H1 (cell line): ENCODE measurements at regions not wholly inside any gene's neighbourhood (a gene's known extent, or its start where the extent isn't known, plus 50 kb on each side); places are given as distances from the start of the nearest gene placed in this dataset.

Experiments used
- CBX5 ChIP-seq: fragments of 300-800, 300-1000 bp; sonication (generic); IDR thresholded peaks from 2 replicates; pipeline ENCODE4 v1.7.1; 2016; ENCODE audit warnings: antibody characterized with exemption, low read length, low read depth
- CTCF ChIP-seq, 3 experiments: IDR thresholded peaks; 1 replicate in 2 of 3; 2 replicates in 1 of 3; pipeline versions ENCODE4 v1.5.1 to v1.6.1; 2011; ENCODE audit warnings: low read length in 3 of 3, mild to moderate bottlenecking in 3 of 3, inconsistent platforms in 2 of 3, low read depth in 1 of 3, moderate library complexity in 1 of 3; ENCODE audit not compliant: insufficient read depth in 1 of 3; ENCODE audit errors: control extremely low read depth in 1 of 3
- EP300 ChIP-seq, 2 experiments: IDR thresholded peaks; 1 replicate in 1 of 2; 2 replicates in 1 of 2; pipeline ENCODE4 v1.6.1; 2011 to 2012; ENCODE audit warnings: low read depth in 2 of 2, low read length in 2 of 2, mild to moderate bottlenecking in 2 of 2, borderline replicate concordance in 1 of 2, inconsistent platforms in 1 of 2, moderate library complexity in 1 of 2
- EZH2 ChIP-seq: fragments of 200-600 bp; sonication (generic); IDR thresholded peaks from 2 replicates; pipeline ENCODE4 v1.7.1; 2012; ENCODE audit warnings: low read depth, mild to moderate bottlenecking, moderate library complexity, low read length, inconsistent platforms; ENCODE audit not compliant: severe bottlenecking
- GABPA ChIP-seq: IDR thresholded peaks from 2 replicates; pipeline ENCODE4 v1.6.1; 2011; ENCODE audit warnings: mild to moderate bottlenecking, low read length, moderate library complexity, borderline replicate concordance; ENCODE audit not compliant: insufficient read depth
- MAX ChIP-seq: IDR thresholded peaks from 2 replicates; pipeline ENCODE4 v1.6.1; 2012; ENCODE audit warnings: inconsistent platforms
- POLR2A ChIP-seq, 2 experiments: IDR thresholded peaks; 1 replicate in 1 of 2; 2 replicates in 1 of 2; pipeline ENCODE4 v1.6.1; 2011; ENCODE audit warnings: low read depth in 2 of 2, low read length in 2 of 2, mild to moderate bottlenecking in 2 of 2; ENCODE audit errors: control extremely low read depth in 1 of 2
- POLR2AphosphoS5 ChIP-seq: IDR thresholded peaks from 2 replicates; pipeline ENCODE4 v1.6.1; 2011; ENCODE audit warnings: low read depth, low read length
- RBBP5 ChIP-seq: IDR thresholded peaks from 2 replicates; pipeline ENCODE4 v1.7.1; 2012; ENCODE audit warnings: low read depth, mild to moderate bottlenecking, inconsistent platforms, low read length, moderate library complexity, borderline replicate concordance
- RFX5 ChIP-seq: IDR thresholded peaks from 2 replicates; pipeline ENCODE4 v1.6.1; 2011; ENCODE audit warnings: low read depth, low read length, improper control_type of control experiment, borderline replicate concordance
- SRF ChIP-seq: IDR thresholded peaks from 2 replicates; pipeline ENCODE4 v1.6.1; 2011; ENCODE audit warnings: mild to moderate bottlenecking, low read depth, low read length, moderate library complexity
- TAF1 ChIP-seq: IDR thresholded peaks from 2 replicates; pipeline ENCODE4 v1.6.1; 2011; ENCODE audit warnings: mild to moderate bottlenecking, low read depth, low read length
- YY1 ChIP-seq: IDR thresholded peaks from 2 replicates; pipeline ENCODE4 v1.6.1; 2011; ENCODE audit warnings: low read depth, mild to moderate bottlenecking, low read length
- ZNF274 ChIP-seq: IDR thresholded peaks from 2 replicates; pipeline ENCODE4 v1.7.0; 2012; ENCODE audit warnings: low read length, borderline replicate concordance; ENCODE audit errors: extremely low read depth

- TF ChIP-seq CTCF (IDR thresholded peaks at IDR 0.05; ENCODE audit: control extremely low read depth in 1 of 3, insufficient read depth in 1 of 3, low read depth in 1 of 3, low read length in 3 of 3) = no peak
- no peak for TF ChIP-seq POLR2A (IDR thresholded peaks at IDR 0.05; ENCODE audit: control extremely low read depth in 1 of 2, low read depth in 2 of 2, low read length in 2 of 2)
- TF ChIP-seq SRF = no peak
- TF ChIP-seq EP300 (IDR thresholded peaks at IDR 0.05; ENCODE audit: borderline replicate concordance in 1 of 2, low read depth in 2 of 2, low read length in 2 of 2) = no peak
- TF ChIP-seq POLR2AphosphoS5 = no peak
- no peak for TF ChIP-seq ZNF274
- no peak for TF ChIP-seq GABPA
- no peak for TF ChIP-seq MAX
- no peak for TF ChIP-seq TAF1
- TF ChIP-seq EZH2 = no peak
- no peak for TF ChIP-seq CBX5
- TF ChIP-seq YY1 = no peak
- no peak for TF ChIP-seq RBBP5
- no peak for TF ChIP-seq RFX5
Observed at GRCh38 chr4:117225471-117225870, 140.1 kb upstream of the TRAM1L1 start.
